Activated CD8-positive, alpha-beta T cell treated with anti-CD3 and anti-CD28 coated beads, Interleukin-2, amount 10 ng/mL, durations not matched to agents 7 days and 5 days (primary cell): ENCODE measurements at regions not wholly inside any gene's neighbourhood (a gene's known extent, or its start where the extent isn't known, plus 50 kb on each side); places are given as distances from the start of the nearest gene placed in this dataset.
A peak's percentile ranks its signal among the peaks of the same experiment; 100 is the strongest.

Experiments
- ATAC-seq: fragments of 150-1000 bp; cut with Tn5 transposase; one replicate; pipeline ENCODE4 v1.10.0; 2021; ENCODE audit warnings: moderate library complexity
- CTCF ChIA-PET: fragments of 350-600 bp; sonication (Branson Sonifier 250); formaldehyde crosslinking; loops from one replicate; lab custom pipeline; 2021; ENCODE audit warnings: antibody characterized with exemption; lab: Charles Lee
- POLR2A ChIA-PET: fragments of 350-600 bp; sonication (Branson Sonifier 250); formaldehyde crosslinking; loops from one replicate; lab custom pipeline; 2021; ENCODE audit warnings: antibody characterized with exemption; lab: Charles Lee
- DNase-seq: peaks from one replicate; pipeline ENCODE4 v3.0.0-alpha.2; 2020
- H3K27ac Mint-ChIP-seq: one replicate; pipeline ENCODE4 v1.8.0; 2021; ENCODE audit warnings: mild to moderate bottlenecking, mixed read lengths
- H3K27me3 Mint-ChIP-seq: one replicate; pipeline ENCODE4 v1.8.0; 2021; ENCODE audit warnings: low read depth, mixed read lengths
- H3K36me3 Mint-ChIP-seq: one replicate; pipeline ENCODE4 v1.8.0; 2021; ENCODE audit warnings: low read depth, mixed read lengths
- H3K4me1 Mint-ChIP-seq: one replicate; pipeline ENCODE4 v1.8.0; 2021; ENCODE audit warnings: low read depth, mixed read lengths
- H3K4me3 Mint-ChIP-seq: one replicate; pipeline ENCODE4 v1.8.0; 2021; ENCODE audit warnings: mild to moderate bottlenecking, mixed read lengths
- H3K9me3 Mint-ChIP-seq: one replicate; pipeline ENCODE4 v1.8.0; 2022; ENCODE audit warnings: mixed read lengths; ENCODE audit not compliant: insufficient read depth

DNA sequence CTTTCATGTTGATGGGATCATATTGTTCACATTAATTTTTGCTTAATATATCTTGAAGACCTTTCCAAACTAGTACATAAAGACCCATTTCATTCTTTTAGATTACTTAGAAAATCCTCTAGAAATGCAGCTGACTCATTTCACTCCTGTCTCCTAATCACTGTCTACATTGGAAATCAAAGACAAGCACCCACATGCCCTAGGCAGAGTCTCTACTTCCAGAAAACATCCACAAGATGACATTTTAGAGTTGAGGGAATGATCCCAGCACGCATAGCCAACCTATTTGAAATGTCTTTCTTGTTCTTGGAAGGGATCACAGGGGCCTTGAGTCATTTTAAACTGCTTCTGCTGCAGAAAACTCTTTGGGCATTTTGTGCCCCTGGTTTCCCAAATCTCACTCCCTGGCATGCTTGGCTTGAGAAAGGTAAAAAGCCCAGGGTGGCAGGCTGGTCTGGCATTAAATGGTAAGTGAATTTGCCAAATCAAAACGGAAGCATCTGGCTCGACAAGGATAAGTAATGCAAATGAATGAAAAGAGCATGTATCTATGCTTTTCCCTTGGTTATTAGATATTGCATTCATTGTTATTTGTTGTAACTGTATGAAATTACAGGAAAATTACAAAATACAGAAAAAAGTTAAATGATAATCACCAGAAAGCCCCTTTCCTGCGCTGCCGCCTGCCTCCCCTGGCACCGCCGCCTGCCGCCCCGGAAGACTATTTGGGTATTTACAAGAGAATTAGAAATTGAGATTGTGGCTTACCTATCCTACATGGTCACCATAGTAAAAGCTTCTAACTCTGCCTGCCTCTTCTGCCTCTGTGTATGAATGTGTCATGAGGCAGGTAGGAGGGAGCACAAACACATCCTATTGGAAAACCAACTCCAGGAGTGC lies 225.3 kb downstream of the PTEN start:
- Mint-ChIP-seq H3K4me3 (no peak overlapping the region), H3K36me3 (peaks cover 12% of the 10 kb centered on the region), H3K4me1 (peaks cover 38% of the 10 kb centered on the region), H3K27me3 (peaks cover 19% of the 10 kb centered on the region), H3K9me3 (no peaks in the 10 kb centered on the region), H3K27ac (no peak overlapping the region)
- CTCF ChIA-PET: interaction anchor here (1.5 kb wide), 1 partner anchor 13 kb away, joined by 3 read pairs; no protein-coding TSS in a partner anchor
- no peak for DNase-seq
- ATAC-seq: no peak
- POLR2A ChIA-PET: no interaction called here

DNA sequence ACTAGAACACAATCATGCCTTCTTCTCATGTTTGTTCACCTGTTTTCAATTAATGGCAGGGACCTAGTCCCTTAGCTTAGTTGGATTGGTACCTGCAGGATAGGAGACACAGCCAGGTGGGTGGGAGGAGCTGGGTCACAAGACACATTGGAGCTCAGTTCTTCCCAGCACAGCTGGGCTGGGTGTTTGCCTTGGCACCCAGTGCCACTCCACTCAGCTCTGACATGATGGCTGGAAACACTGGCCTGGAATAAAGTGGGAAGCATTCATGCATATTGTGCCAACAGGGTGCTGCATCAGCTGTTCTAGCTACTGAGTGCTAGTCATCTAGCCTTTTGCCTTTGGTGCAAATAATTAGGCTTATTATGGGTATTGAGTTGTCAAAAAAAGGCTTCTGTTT lies 226.1 kb downstream of the PTEN start:
- ATAC-seq (no peak), DNase-seq (no peak)
- peaks cover 12% of the 10 kb centered on the region for H3K36me3 Mint-ChIP-seq
- no peaks in the 10 kb centered on the region for H3K9me3 Mint-ChIP-seq
- peaks cover 19% of the 10 kb centered on the region for H3K27me3 Mint-ChIP-seq
- CTCF ChIA-PET: interaction anchor here (1.5 kb wide), 2 partner anchors 13 to 182 kb away, joined by 3 read pairs; no protein-coding TSS in a partner anchor
- H3K4me1 Mint-ChIP-seq: peaks cover 38% of the 10 kb centered on the region
- POLR2A ChIA-PET: no interaction called here
- no peak overlapping the region for H3K27ac Mint-ChIP-seq
- no peak overlapping the region for H3K4me3 Mint-ChIP-seq

DNA sequence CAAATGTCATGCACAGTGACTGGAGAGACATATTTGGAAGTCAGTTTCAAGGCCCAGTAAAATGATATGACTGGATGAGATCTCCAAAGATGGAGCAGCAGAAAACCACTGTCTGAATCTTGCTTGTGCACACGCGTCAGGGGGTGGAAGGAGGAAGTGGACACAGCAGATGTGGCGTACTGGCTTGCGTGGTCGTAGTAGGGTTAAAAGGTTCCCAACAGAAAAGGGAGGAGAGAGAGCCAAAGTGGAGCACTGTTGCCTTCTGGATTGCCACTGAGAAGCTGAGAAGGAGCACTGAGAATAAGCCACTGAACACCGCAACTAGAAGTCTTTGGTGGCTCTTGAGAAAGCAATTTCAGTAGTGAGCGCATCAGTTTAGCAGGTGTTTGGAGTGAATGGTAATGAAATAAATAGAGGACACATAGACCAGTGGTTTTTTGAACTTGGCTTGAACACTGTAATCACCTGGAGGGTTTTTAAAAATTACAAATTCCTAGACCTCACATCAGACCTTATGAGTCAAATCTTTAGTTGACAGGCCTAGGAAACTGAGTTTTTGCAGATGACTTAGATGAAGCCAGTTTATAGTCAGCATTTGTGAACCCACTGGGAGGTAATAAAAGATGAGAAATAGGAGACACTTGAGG lies 227.3 kb downstream of the PTEN start:
- CTCF ChIA-PET: interaction anchor here (1.1 to 2.1 kb wide), 15 partner anchors 15 to 842 kb away, joined by 3 to 10 read pairs (median 4); no protein-coding TSS in a partner anchor
- H3K9me3 Mint-ChIP-seq: no peaks in the 10 kb centered on the region
- no peak for DNase-seq
- peaks cover 19% of the 10 kb centered on the region for H3K27me3 Mint-ChIP-seq
- ATAC-seq: no peak
- POLR2A ChIA-PET: interaction anchor here (0.5 to 2.5 kb wide), 5 partner anchors 26 to 296 kb away, joined by 3 to 12 read pairs (median 3); partner anchors contain the start of genes KLLN and PTEN
- H3K4me1 Mint-ChIP-seq: peaks cover 38% of the 10 kb centered on the region
- H3K27ac Mint-ChIP-seq: peak overlapping the region; percentile 83
- peak overlapping the region; percentile 24 for H3K4me3 Mint-ChIP-seq
- H3K36me3 Mint-ChIP-seq: peaks cover 12% of the 10 kb centered on the region

DNA sequence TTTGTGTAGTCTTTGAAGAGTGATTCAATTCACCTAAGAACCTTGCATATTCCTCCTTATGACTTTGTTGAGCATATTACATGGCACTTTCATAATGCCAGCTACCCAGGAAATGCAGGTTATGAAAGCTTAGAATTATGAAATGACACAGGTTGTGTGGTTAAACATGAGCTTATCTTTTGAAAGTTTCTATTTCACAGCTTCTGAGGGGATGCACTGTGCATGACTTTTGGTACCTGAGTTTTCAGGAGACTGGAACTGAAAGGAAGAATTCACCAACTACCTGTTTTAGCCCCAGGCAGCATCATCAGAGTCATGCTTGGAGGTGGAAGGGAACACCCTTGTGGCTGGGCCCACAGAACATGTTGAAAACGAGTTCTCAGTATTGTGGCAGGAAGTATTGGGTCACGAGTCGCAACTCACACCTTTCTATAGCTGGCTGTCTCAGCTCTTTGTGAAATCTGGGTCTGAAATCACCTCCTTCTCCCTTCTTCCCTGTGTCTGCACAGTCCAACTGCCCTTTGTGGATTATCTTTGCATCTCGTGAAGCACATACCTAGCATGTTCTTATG lies 228.2 kb downstream of the PTEN start:
- CTCF ChIA-PET: interaction anchor here (0.8 to 2.1 kb wide), 18 partner anchors 10 to 841 kb away, joined by 3 to 10 read pairs (median 4); no protein-coding TSS in a partner anchor
- H3K27me3 Mint-ChIP-seq: peaks cover 19% of the 10 kb centered on the region
- peak; percentile 88 for DNase-seq
- ATAC-seq: peak; percentile 99
- H3K27ac Mint-ChIP-seq: peak overlapping the region; percentile 83
- H3K9me3 Mint-ChIP-seq: no peaks in the 10 kb centered on the region
- H3K4me1 Mint-ChIP-seq: peaks cover 38% of the 10 kb centered on the region
- H3K4me3 Mint-ChIP-seq: peak overlapping the region; percentile 24
- peaks cover 12% of the 10 kb centered on the region for H3K36me3 Mint-ChIP-seq
- POLR2A ChIA-PET: interaction anchor here (0.5 to 2.5 kb wide), 6 partner anchors 25 to 295 kb away, joined by 3 to 12 read pairs (median 3); partner anchors contain the start of genes KLLN and PTEN

- POLR2A ChIA-PET: interaction anchor here (0.6 to 2.5 kb wide), 4 partner anchors 24 to 294 kb away, joined by 3 to 12 read pairs (median 6); partner anchors contain the start of genes KLLN and PTEN
- H3K9me3 Mint-ChIP-seq: no peaks in the 10 kb centered on the region
- DNase-seq (no peak), ATAC-seq (no peak)
- CTCF ChIA-PET: interaction anchor here (0.6 to 2.1 kb wide), 13 partner anchors 9 to 840 kb away, joined by 3 to 10 read pairs (median 4); partner anchors contain the start of genes KLLN and PTEN
- peaks cover 12% of the 10 kb centered on the region for H3K36me3 Mint-ChIP-seq
- peak overlapping the region; percentile 50 for H3K27ac Mint-ChIP-seq
- H3K4me1 Mint-ChIP-seq: peaks cover 38% of the 10 kb centered on the region
- H3K27me3 Mint-ChIP-seq: peaks cover 17% of the 10 kb centered on the region
- no peak overlapping the region for H3K4me3 Mint-ChIP-seq
Measured at GRCh38 chr10:88092265-88092664, 228.8 kb downstream of the PTEN start.

DNA sequence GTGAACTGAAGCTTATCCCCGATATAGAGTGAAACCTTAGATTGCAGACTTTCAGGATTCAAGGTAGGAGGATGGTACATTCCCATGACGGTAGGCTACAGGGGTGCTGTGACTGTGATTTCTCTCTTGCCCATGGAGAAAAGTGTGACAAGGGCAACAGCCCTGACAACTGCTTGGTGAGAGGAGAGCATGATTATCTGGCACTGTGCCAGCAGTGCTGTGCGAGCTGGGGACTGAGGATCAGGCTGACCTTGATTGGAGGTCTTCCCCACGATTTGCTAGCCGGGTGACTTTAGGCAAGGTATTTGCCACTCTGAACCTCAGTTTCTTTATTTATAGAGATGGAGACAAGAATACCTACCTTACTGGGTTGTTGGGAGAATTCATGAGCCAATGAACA lies 229.5 kb downstream of the PTEN start:
- ChIA-PET POLR2A (interaction anchor here (2.4 kb wide), 1 partner anchor 231 kb away, joined by 12 read pairs; the partner anchor contains the start of genes KLLN and PTEN), CTCF (interaction anchor here (0.6 to 2.1 kb wide), 6 partner anchors 15 to 296 kb away, joined by 3 to 10 read pairs (median 4); partner anchors contain the start of genes KLLN and PTEN)
- Mint-ChIP-seq H3K9me3 (no peaks in the 10 kb centered on the region), H3K4me3 (no peak overlapping the region), H3K4me1 (peaks cover 38% of the 10 kb centered on the region), H3K36me3 (peaks cover 12% of the 10 kb centered on the region), H3K27ac (no peak overlapping the region), H3K27me3 (peaks cover 13% of the 10 kb centered on the region)
- no peak for DNase-seq
- ATAC-seq: no peak

DNA sequence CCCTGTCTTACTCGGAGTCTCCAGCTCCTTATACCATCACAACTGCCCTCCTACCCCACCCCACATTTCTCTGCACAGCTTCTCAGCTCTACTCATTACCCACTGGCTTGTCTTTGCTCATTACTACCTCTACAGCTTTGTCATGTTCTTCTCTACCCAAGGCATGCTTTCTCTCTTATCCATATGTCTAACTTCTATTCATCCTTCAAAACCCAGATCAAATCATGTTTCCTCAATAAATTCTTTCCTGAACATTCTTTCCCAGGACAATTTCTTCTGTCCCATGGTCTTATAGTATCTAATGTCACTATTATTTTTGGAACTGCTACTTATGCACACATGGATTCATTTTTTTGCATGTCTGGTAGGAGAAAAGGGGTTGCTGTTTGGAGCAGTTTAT lies 231.4 kb downstream of the PTEN start:
- Mint-ChIP-seq H3K4me3 (no peak overlapping the region), H3K27me3 (peaks cover 16% of the 10 kb centered on the region), H3K9me3 (no peaks in the 10 kb centered on the region), H3K27ac (no peak overlapping the region), H3K4me1 (peaks cover 34% of the 10 kb centered on the region), H3K36me3 (peaks cover 13% of the 10 kb centered on the region)
- ChIA-PET CTCF (no interaction called here), POLR2A (no interaction called here)
- ATAC-seq (no peak), DNase-seq (no peak)

- H3K9me3 Mint-ChIP-seq: no peaks in the 10 kb centered on the region
- CTCF ChIA-PET: no interaction called here
Measured at GRCh38 chr10:88095223-88095721, 231.8 kb downstream of the PTEN start.

DNA sequence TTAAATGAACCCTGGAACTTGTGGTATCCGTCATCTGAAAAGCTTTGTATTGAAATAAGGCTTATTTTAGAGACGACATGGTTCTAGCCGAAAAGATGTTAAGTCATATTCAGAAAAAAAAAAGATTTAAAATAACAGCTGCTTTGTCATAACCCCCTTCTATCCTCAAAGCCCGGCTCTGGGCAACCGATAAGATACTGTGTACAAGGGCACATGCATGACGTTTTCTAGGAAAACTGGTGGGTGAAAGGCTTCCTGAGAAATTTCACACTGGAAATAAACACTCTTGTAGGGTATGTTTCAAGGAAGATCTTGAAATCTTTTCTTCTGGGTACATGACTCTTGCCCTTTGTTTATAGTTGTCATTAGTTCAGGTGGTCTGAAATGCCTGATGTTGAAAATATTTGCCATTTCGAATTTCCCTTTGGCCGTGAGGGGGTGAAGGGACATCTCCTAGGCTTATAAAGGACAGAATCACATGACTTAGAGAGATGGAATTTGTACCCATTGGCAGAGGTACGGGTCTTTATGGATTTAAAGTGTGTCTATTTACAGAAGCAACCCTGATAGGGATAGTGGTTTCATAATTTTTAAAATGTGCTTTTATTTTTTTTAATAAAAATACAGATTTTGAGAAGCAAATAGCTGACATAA lies 232.5 kb downstream of the PTEN start:
- H3K36me3 Mint-ChIP-seq: peaks cover 6% of the 10 kb centered on the region
- DNase-seq (no peak), ATAC-seq (no peak)
- H3K4me3 Mint-ChIP-seq: no peak overlapping the region
- peaks cover 14% of the 10 kb centered on the region for H3K27me3 Mint-ChIP-seq
- peaks cover 23% of the 10 kb centered on the region for H3K4me1 Mint-ChIP-seq
- CTCF ChIA-PET: no interaction called here
- H3K27ac Mint-ChIP-seq: no peak overlapping the region
- H3K9me3 Mint-ChIP-seq: no peaks in the 10 kb centered on the region
- POLR2A ChIA-PET: no interaction called here

More at GRCh38 chr10:88095223-88095721, 231.8 kb downstream of the PTEN start:
- ATAC-seq (no peak), DNase-seq (no peak)
- Mint-ChIP-seq H3K36me3 (peaks cover 10% of the 10 kb centered on the region), H3K27ac (no peak overlapping the region), H3K4me1 (peaks cover 30% of the 10 kb centered on the region), H3K27me3 (peaks cover 15% of the 10 kb centered on the region), H3K4me3 (no peak overlapping the region)
- POLR2A ChIA-PET: no interaction called here

DNA sequence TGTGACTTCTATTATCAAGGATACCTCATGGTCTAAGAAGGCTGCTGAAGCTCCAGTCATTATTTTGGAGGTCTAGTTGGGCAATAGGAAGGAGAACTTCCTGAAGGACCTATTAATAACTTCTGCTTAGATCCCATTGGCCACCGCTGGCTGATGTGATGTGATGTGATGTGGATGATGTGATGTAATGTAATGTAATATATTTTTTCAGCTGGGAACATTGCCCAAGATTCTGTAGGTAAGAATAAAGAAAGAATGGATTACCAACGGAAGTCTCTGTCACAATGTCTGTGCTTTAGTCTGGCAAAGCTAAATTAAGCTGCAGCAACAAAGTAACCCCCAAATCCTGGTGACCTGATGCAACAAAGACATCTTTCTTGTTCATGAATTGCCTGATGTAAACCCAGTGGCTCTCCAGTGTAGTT lies 233.7 kb downstream of the PTEN start:
- H3K9me3 Mint-ChIP-seq: peaks cover 3% of the 10 kb centered on the region
- DNase-seq: no peak
- ATAC-seq: no peak
- H3K27ac Mint-ChIP-seq: no peak overlapping the region
- no peak overlapping the region for H3K4me3 Mint-ChIP-seq
- ChIA-PET POLR2A (no interaction called here), CTCF (interaction anchor here (0.7 to 1.1 kb wide), 3 partner anchors 17 to 292 kb away, joined by 3 read pairs; no protein-coding TSS in a partner anchor)
- H3K36me3 Mint-ChIP-seq: peaks cover 6% of the 10 kb centered on the region
- peaks cover 14% of the 10 kb centered on the region for H3K27me3 Mint-ChIP-seq
- H3K4me1 Mint-ChIP-seq: peaks cover 12% of the 10 kb centered on the region
